NCI-H2227 treated with DMSO at 0.1 percent for 48 hours (cell line): ENCODE measurements at regions not wholly inside any gene's neighbourhood (a gene's known extent, or its start where the extent isn't known, plus 50 kb on each side); places are given as distances from the start of the nearest gene placed in this dataset.

ENCODE experiments used
- DNase-seq: peaks from one replicate; lab custom pipeline; 2025; lab: John Stamatoyannopoulos, UW

GRCh38 chr13:111909971-111910671 is 156.8 kb upstream of the SOX1 start:
- no peak for DNase-seq

DNA sequence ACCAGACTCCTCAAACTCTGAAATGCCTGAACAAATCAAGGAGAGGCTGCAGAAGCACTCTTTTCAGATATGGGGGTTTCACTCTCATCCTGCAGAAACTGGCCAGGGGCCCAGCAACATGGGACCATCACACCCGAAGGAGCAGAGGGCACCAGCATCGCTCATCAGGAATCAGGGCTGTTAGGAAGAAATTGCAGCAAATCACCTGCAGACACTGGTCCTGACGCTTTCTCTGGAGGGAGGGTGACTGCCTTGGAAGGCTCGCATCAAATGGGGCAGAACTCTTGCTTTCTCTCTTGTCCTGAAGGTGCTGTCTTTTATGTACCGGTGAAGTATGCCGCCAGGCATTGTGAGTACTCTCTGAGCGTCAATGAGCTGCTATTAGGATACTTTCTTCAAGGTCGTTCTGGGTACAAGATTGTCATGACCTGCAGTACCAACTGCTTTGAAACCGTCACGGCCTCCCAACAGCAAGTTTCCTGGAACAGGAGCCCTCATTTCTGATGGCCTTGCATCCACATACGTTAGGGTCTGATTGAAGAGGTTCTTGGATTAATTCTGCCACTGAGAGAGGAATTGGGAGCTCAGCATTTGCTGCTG is 155.7 kb upstream of the SOX1 start:
- DNase-seq = no peak

- DNase-seq = no peak
Observed at GRCh38 chr13:111911754-111912452, 155.0 kb upstream of the SOX1 start.

DNA sequence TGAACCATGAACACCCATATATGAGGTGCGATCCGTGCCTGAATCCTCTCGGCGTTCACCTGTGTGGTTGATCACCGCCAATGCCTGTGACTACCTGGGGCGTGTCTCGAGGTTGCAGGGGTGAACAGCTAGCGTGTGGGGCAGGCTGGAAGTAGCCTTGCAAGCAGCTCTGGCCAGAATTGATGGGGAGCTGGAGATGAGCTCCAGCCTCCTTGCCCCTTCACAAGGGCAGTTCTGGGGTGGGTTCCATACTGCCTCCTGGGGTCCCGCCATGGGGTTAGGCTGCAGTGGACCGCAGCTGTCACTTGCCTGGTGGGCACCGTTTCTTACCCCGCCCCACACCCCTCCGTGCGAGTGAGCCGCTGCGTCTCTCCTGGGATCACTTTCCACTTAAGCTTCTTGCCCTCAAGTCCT is 154.5 kb upstream of the SOX1 start:
- DNase-seq = no peak

GRCh38 chr13:111912991-111913760 is 153.8 kb upstream of the SOX1 start:
- no peak for DNase-seq

DNA sequence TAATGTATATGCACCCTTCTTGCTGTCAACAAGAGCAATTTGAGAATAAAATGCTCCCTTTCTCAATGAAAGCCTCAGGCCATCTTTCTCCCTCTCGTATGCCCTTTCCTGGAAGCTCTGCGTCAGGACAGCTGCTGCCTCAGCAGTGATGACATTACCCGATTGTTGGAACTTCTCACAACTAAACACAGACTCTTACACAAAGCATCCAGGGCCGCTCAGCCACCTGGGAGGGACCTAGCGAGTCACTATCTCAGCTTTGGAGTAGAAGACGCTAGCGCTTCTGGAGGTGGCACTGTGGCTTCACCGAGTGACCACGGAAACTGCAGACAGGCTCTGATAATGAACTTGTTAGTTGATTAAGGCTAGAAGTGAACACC is 153.2 kb upstream of the SOX1 start:
- DNase-seq = no peak

GRCh38 chr13:111914241-111915103 is 152.5 kb upstream of the SOX1 start:
- DNase-seq = no peak

DNA sequence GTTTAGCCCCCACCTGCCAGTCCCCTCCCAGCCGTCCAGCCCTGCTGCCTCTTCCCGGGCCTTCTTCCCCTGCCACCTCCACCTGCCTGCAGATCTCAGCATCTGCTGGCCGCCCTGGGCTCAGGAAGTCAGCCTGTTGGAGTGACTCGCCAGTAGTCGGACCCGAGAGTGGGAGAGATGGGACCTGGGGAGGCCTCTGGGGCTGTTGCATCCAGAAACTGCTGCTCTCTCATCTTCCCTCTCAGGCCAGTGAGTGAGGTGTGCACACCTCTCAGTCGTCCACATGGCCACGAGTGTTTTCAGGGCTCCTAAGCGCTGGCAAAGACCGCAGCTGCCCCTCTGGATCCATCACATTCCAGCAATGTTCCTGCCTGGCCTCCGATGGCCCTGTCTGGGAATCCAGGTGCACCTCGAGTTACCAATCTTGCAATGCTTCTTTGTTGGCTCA is 151.8 kb upstream of the SOX1 start:
- no peak for DNase-seq

GRCh38 chr13:111916201-111916600 is 150.7 kb upstream of the SOX1 start:
- DNase-seq = no peak

GRCh38 chr13:111917086-111917485 is 149.9 kb upstream of the SOX1 start:
- DNase-seq = no peak

GRCh38 chr13:111917901-111918300 is 149.0 kb upstream of the SOX1 start:
- no peak for DNase-seq

DNA sequence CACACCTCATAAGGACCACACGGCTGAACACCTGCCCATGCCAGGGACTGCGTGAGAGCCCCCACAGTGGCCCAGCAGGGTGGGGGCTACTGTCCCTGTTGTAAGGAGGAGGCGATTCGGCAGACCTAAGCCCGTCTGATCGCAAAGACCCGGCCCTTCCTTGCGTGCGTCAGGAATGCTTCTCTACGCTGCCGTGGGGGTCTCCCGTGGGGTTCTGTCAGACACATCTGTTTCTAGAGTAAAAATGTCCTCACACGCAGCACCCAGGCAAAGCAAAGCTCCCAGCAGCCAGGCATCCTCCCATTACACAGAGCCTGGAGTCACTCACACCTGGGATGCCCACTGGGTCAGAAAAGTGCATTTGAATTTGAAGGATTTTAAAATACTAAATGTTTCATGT is 147.7 kb upstream of the SOX1 start:
- no peak for DNase-seq

- no peak for DNase-seq
Observed at GRCh38 chr13:111919849-111920248, 147.1 kb upstream of the SOX1 start.

DNA sequence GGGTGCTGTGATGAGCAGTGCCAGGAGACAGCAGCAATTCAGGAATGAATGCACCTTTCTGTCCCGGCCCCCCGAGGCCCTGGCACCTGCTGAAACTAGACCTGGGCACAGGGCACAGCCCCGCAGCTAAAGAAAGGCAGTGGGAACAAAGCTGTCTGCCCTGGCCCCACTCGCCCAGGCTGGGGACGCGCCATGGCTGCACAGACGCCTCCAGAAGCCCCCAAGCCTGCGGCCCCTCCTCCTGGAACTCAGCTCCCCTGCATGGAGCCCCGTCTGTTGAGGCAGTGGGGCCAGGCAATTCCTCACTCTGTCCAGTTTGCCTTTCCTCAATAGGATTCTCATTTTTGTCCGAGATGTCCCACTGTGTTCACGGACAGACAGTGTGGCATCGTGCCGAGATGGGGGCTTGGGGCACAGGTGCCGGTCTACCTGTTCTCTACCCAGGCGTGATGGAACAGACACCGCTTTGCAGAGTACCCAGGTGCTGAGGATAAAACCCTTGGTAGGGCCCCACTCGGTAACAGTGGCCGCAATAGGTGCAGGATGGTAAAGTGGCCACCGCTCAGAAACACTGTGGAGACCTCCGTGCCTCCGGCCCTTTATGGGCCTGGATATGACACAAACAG is 146.5 kb upstream of the SOX1 start:
- DNase-seq = no peak

GRCh38 chr13:111920932-111921705 is 145.8 kb upstream of the SOX1 start:
- DNase-seq = no peak

DNA sequence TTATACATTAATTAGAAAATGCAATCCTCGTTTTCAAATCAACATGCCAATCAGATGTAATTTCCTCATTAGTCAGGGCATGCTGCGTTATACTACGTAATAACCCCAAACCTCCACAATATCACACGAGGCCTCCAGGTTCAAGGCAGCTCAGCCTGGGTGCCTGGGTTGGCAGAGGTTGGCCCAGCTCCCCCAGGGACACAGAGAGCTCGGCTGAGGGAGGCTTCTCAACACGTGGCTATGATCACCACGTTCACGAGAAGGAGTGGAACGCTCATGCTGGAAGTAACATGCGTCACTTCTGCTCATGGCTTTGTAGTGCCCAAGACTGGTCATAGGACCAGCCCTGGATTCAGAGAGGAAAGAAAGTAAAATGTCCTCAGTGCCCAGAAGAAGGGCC is 144.9 kb upstream of the SOX1 start:
- no peak for DNase-seq

GRCh38 chr13:111923439-111923838 is 143.5 kb upstream of the SOX1 start:
- no peak for DNase-seq

DNA sequence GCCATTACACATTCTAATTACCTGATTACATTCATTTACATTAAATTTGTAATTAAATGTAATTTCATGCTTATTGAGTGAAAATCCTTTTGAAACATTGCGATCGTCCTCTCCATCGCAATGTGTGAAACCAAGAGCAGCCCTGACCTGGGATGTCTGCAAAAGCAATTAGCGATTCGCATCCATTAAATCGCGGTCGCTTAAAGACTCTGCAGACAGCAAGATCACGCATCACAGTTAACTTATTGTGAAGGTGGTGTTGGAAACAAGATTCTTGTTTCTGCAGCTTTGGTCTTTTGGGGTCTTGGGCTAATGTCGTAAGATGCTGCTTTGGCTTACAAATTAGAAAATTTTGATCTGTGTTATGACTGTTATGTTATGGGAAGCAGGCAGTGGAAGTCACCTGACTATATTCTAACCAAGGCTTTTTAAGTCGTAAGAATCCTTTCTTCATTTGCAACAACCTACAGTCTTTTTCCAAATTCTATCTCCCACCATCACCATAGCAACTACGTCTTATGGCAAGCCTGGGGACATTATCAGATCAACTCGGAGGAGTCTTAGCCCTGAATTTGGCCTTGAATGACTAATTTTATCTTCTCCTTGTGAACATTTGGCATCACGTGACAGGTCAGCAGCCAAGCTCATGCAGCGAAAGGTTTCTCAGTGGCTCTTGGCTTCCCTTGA is 142.8 kb upstream of the SOX1 start:
- DNase-seq = no peak

GRCh38 chr13:111924678-111925075 is 142.3 kb upstream of the SOX1 start:
- no peak for DNase-seq
